ENCODE measurements at regions not wholly inside any gene's neighbourhood (a gene's known extent, or its start where the extent isn't known, plus 50 kb on each side); places are given as distances from the start of the nearest gene placed in this dataset.

DNA sequence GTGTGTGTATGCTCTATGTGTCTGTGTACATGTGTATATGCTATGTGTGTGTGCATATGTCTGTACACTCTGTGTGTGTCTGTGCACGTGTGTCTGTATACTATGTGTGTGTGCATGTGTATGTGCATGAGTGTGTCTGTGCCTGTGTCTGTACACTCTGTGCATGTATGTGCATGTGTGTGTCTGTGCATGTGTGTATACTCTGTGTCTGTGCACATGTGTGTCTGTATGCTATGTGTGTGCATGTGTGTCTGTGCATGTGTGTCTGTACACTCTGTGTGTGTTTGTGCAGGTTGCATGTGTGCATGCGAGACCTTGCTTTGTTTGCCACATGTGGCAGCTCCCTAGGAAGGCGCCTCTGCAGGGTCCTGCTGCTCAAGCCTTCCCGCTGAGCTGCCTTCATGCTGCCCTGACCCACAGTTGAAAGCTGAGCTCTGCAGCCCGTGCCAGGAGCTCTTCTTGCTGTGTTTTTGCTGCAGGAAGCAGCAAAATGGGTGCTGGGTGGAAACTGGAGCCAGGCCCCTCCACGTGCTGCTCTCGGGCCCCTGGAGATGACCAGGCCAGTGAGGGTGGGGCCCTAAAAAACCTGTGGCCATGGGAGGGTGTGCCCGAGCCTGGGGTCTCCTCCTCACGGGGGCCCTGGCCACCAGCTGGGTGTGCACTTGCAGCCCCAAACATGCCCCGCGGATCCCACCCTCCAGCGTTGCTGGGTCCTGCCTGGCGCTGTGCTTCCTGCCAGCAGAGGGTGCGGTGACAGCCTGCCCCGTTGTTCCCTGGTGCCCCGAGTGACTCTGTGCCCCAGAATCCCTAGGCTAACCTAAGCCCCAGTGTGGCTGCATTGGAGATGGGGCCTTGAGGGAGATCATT is 109.1 kb downstream of the DACT2 start:
- no peaks in the 10 kb centered on the region for H3K9me3 ChIP-seq
- H3K36me3 ChIP-seq, result no peaks in the 10 kb centered on the region
- no peak overlapping the region for H3K27ac ChIP-seq
- DNase-seq, result no peak
- no peaks in the 10 kb centered on the region for H3K4me1 ChIP-seq
- no peak overlapping the region for H3K4me3 ChIP-seq
- intact Hi-C loops (cut with DNase I; ENCODE audit: low total_unique reads), result no loop called here
- no peaks in the 10 kb centered on the region for H3K27me3 ChIP-seq
- TF ChIP-seq, protein P1, sequence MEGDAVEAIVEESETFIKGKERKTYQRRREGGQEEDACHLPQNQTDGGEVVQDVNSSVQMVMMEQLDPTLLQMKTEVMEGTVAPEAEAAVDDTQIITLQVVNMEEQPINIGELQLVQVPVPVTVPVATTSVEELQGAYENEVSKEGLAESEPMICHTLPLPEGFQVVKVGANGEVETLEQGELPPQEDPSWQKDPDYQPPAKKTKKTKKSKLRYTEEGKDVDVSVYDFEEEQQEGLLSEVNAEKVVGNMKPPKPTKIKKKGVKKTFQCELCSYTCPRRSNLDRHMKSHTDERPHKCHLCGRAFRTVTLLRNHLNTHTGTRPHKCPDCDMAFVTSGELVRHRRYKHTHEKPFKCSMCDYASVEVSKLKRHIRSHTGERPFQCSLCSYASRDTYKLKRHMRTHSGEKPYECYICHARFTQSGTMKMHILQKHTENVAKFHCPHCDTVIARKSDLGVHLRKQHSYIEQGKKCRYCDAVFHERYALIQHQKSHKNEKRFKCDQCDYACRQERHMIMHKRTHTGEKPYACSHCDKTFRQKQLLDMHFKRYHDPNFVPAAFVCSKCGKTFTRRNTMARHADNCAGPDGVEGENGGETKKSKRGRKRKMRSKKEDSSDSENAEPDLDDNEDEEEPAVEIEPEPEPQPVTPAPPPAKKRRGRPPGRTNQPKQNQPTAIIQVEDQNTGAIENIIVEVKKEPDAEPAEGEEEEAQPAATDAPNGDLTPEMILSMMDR (IDR thresholded peaks at IDR 0.05), result no peak

DNA sequence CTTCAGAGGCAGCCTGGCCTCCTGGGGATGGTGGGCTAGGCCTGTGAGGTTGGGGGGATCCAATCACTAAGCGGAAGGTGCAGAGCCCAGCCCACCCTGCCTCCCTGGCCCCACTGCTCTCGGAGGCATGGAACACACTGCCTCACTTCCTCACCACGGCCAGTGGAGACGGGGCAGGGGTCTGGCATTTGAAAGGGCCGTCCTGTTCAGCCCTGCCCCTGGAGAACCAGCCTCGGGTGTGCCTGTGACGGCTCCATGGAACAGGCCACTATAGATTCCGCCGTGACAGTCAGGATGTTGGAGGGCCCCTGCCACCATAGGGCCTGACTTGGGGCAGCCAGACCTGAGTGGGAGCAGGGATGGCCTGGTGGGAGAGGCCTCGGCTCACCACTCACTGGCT is 110.2 kb downstream of the DACT2 start:
- Histone ChIP-seq H3K9me3 (no peaks in the 10 kb centered on the region), H3K4me1 (no peaks in the 10 kb centered on the region), H3K36me3 (no peaks in the 10 kb centered on the region), H3K27me3 (no peaks in the 10 kb centered on the region), H3K4me3 (no peak overlapping the region), H3K27ac (no peak overlapping the region)
- DNase-seq, result no peak
- TF ChIP-seq, protein P1 (IDR thresholded peaks at IDR 0.05), result no peak
- intact Hi-C loops (cut with DNase I; ENCODE audit: low total_unique reads), result no loop called here

DNA sequence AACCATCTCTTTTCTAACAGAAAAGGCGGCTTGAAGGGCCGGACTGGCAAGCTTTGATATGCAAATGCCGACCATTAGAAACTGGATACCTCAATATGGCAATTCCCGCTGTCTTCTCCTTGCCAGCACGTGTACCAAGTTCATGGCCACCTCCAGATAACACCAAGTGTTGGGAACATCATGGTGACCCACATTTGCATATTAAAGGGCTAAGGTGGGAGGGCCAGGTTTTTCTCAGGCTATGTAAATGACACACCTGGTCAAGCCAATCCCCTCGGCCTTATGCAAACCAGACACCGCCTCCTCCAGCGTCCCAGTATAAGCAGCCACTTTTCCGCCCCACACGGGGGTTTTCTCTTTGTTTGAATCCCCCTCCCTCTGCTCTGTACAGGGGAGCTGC is 110.7 kb downstream of the DACT2 start:
- TF ChIP-seq, protein P1 (IDR thresholded peaks at IDR 0.05), result no peak
- no peak overlapping the region for H3K4me3 ChIP-seq
- no peaks in the 10 kb centered on the region for H3K9me3 ChIP-seq
- H3K27ac ChIP-seq, result no peak overlapping the region
- H3K36me3 ChIP-seq, result no peaks in the 10 kb centered on the region
- H3K4me1 ChIP-seq, result no peaks in the 10 kb centered on the region
- no peaks in the 10 kb centered on the region for H3K27me3 ChIP-seq
- intact Hi-C loops (cut with DNase I; ENCODE audit: low total_unique reads), result no loop called here
- no peak for DNase-seq

- Histone ChIP-seq H3K27ac (no peak overlapping the region), H3K9me3 (no peaks in the 10 kb centered on the region), H3K36me3 (no peaks in the 10 kb centered on the region), H3K4me3 (no peak overlapping the region), H3K27me3 (no peaks in the 10 kb centered on the region), H3K4me1 (no peaks in the 10 kb centered on the region)
- intact Hi-C loops (cut with DNase I; ENCODE audit: low total_unique reads), result no loop called here
- DNase-seq, result no peak
- TF ChIP-seq, protein P1 (IDR thresholded peaks at IDR 0.05), result no peak
Measured at GRCh38 chr6:168208402-168208801, 111.2 kb downstream of the DACT2 start.

- Histone ChIP-seq H3K4me1 (no peaks in the 10 kb centered on the region), H3K27ac (no peak overlapping the region), H3K36me3 (no peaks in the 10 kb centered on the region), H3K27me3 (no peaks in the 10 kb centered on the region), H3K4me3 (no peak overlapping the region), H3K9me3 (no peaks in the 10 kb centered on the region)
- DNase-seq, result no peak
- TF ChIP-seq, protein P1 (IDR thresholded peaks at IDR 0.05), result no peak
- intact Hi-C loops (cut with DNase I; ENCODE audit: low total_unique reads), result no loop called here
Measured at GRCh38 chr6:168207421-168208175, 112.0 kb downstream of the DACT2 start.
